ENCODE measurements at regions not wholly inside any gene's neighbourhood (a gene's known extent, or its start where the extent isn't known, plus 50 kb on each side); places are given as distances from the start of the nearest gene placed in this dataset.

GRCh38 chr1:29849991-29850757, 613.9 kb downstream of the PTPRU start:
- TF ChIP-seq, protein P1, sequence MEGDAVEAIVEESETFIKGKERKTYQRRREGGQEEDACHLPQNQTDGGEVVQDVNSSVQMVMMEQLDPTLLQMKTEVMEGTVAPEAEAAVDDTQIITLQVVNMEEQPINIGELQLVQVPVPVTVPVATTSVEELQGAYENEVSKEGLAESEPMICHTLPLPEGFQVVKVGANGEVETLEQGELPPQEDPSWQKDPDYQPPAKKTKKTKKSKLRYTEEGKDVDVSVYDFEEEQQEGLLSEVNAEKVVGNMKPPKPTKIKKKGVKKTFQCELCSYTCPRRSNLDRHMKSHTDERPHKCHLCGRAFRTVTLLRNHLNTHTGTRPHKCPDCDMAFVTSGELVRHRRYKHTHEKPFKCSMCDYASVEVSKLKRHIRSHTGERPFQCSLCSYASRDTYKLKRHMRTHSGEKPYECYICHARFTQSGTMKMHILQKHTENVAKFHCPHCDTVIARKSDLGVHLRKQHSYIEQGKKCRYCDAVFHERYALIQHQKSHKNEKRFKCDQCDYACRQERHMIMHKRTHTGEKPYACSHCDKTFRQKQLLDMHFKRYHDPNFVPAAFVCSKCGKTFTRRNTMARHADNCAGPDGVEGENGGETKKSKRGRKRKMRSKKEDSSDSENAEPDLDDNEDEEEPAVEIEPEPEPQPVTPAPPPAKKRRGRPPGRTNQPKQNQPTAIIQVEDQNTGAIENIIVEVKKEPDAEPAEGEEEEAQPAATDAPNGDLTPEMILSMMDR (conservative IDR thresholded peaks at IDR 0.05; ENCODE audit: low read length), result no peak
- no peak for TF ChIP-seq EZH2phosphoT487 (IDR thresholded peaks at IDR 0.05; ENCODE audit: borderline replicate concordance)
- no peaks in the 10 kb centered on the region for H3K36me3 ChIP-seq (ENCODE audit: insufficient read depth, low read length)
- no peak overlapping the region for H2AFZ ChIP-seq (ENCODE audit: low read length)
- no peak overlapping the region for H3K4me3 ChIP-seq (ENCODE audit: low read length, poor library complexity, severe bottlenecking)
- no peaks in the 10 kb centered on the region for H3K9me2 ChIP-seq (replicated peaks; ENCODE audit: low read depth, low read length)
- no peaks in the 10 kb centered on the region for H3K27me3 ChIP-seq (ENCODE audit: insufficient read depth, low read length, poor library complexity, severe bottlenecking)
- no peaks in the 10 kb centered on the region for H3F3A ChIP-seq (ENCODE audit: low read depth)
- no peak overlapping the region for H3K9ac ChIP-seq (ENCODE audit: low read depth, low read length, poor library complexity, severe bottlenecking)
- H3K9me3 ChIP-seq (ENCODE audit: insufficient read depth, low read depth, low read length), result no peaks in the 10 kb centered on the region; the same call in 1 of the 2 replicates
- H4K20me1 ChIP-seq (ENCODE audit: insufficient read depth, low read length, poor library complexity, severe bottlenecking), result no peaks in the 10 kb centered on the region
- H3K4me1 ChIP-seq (ENCODE audit: insufficient read depth, low read length, poor library complexity, severe bottlenecking), result no peaks in the 10 kb centered on the region
- H3K4me2 ChIP-seq (ENCODE audit: low read depth, low read length, poor library complexity, severe bottlenecking), result no peak overlapping the region
- no peaks in the 10 kb centered on the region for H3K79me2 ChIP-seq (ENCODE audit: insufficient read depth, low read length)

DNA sequence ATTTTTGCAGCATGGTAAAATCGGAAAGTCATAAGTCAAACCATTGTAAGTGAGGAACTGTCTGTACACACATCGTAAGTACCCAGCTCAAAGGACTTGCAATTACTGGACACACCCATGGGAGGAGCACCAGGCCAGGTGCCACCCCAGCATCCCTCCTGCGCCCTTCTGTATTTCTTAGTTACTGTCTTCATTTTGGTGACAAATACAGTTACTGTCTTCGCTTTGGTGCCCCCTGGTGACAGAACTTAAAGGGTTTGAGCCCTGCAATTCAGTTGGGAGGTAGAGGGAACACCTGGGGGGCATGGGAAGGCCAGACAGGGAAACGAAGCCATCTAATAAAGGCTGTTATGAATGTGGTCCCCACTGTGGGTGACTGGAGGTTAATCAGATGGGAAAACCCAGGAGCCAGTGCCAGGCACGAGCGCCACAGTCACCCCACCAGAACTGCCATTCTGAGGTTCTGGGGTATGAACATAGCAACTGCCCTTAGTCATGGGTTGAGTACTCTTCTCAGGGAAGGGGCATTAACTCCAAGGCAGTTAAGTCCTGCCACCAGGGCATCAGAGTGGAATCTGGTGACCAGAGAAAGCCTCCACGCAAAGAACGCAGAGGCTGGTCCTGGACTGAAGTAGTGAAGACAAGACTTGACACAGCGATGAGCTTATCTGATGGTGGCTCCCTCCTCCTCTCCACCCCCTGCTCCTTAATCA, 612.9 kb downstream of the PTPRU start:
- H3K4me1 ChIP-seq (ENCODE audit: insufficient read depth, low read length, poor library complexity, severe bottlenecking), result no peaks in the 10 kb centered on the region
- no peaks in the 10 kb centered on the region for H3K27me3 ChIP-seq (ENCODE audit: insufficient read depth, low read length, poor library complexity, severe bottlenecking)

DNA sequence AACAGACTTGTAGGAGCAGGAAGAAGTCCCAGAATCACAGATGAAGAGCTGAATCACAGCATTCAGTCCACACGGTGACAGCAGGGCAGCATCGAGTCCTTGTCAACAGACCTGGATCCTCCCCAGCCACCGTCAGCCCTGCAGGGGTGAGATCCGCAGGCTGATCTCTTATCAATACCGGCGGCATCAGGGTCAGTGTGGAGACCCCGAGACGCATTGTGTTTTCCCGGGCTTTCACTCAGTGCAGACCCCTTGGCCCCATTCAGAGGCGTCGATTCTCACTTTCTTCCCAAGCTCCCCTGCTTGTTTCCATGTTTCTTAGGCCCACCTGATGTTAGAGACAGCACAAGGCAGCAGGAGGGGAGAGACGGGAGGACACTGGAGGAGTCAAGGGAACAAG, 609.6 kb downstream of the PTPRU start:
- TF ChIP-seq EZH2phosphoT487 (IDR thresholded peaks at IDR 0.05; ENCODE audit: borderline replicate concordance), result no peak
- TF ChIP-seq, protein P1 (conservative IDR thresholded peaks at IDR 0.05; ENCODE audit: low read length), result no peak
- no peaks in the 10 kb centered on the region for H3F3A ChIP-seq (ENCODE audit: low read depth)
- H3K27me3 ChIP-seq (ENCODE audit: insufficient read depth, low read length, poor library complexity, severe bottlenecking), result no peaks in the 10 kb centered on the region
- H3K79me2 ChIP-seq (ENCODE audit: insufficient read depth, low read length), result no peaks in the 10 kb centered on the region
- H3K36me3 ChIP-seq (ENCODE audit: insufficient read depth, low read length), result no peaks in the 10 kb centered on the region
- H4K20me1 ChIP-seq (ENCODE audit: insufficient read depth, low read length, poor library complexity, severe bottlenecking), result no peaks in the 10 kb centered on the region
- H3K9me2 ChIP-seq (replicated peaks; ENCODE audit: low read depth, low read length), result no peaks in the 10 kb centered on the region
- no peak overlapping the region for H3K9ac ChIP-seq (ENCODE audit: low read depth, low read length, poor library complexity, severe bottlenecking)
- no peak overlapping the region for H2AFZ ChIP-seq (ENCODE audit: low read length)
- H3K4me3 ChIP-seq (ENCODE audit: low read length, poor library complexity, severe bottlenecking), result no peak overlapping the region
- H3K4me2 ChIP-seq (ENCODE audit: low read depth, low read length, poor library complexity, severe bottlenecking), result no peak overlapping the region
- no peaks in the 10 kb centered on the region for H3K4me1 ChIP-seq (ENCODE audit: insufficient read depth, low read length, poor library complexity, severe bottlenecking)
- H3K9me3 ChIP-seq (ENCODE audit: insufficient read depth, low read depth, low read length), result no peaks in the 10 kb centered on the region; the same call in 1 of the 2 replicates

More for the DNA sequence above, 612.9 kb downstream of the PTPRU start:
- Histone ChIP-seq H3K9me3 (ENCODE audit: insufficient read depth, low read depth, low read length) (no peaks in the 10 kb centered on the region; the same call in 1 of the 2 replicates), H3K9me2 (replicated peaks; ENCODE audit: low read depth, low read length) (no peaks in the 10 kb centered on the region), H3K4me3 (ENCODE audit: low read length, poor library complexity, severe bottlenecking) (no peak overlapping the region), H3K9ac (ENCODE audit: low read depth, low read length, poor library complexity, severe bottlenecking) (no peak overlapping the region), H3K36me3 (ENCODE audit: insufficient read depth, low read length) (no peaks in the 10 kb centered on the region), H3F3A (ENCODE audit: low read depth) (no peaks in the 10 kb centered on the region), H3K4me2 (ENCODE audit: low read depth, low read length, poor library complexity, severe bottlenecking) (no peak overlapping the region), H4K20me1 (ENCODE audit: insufficient read depth, low read length, poor library complexity, severe bottlenecking) (no peaks in the 10 kb centered on the region), H3K79me2 (ENCODE audit: insufficient read depth, low read length) (no peaks in the 10 kb centered on the region), H2AFZ (ENCODE audit: low read length) (no peak overlapping the region)
- TF ChIP-seq, protein P1 (conservative IDR thresholded peaks at IDR 0.05; ENCODE audit: low read length), result peak; percentile 42
- TF ChIP-seq EZH2phosphoT487 (IDR thresholded peaks at IDR 0.05; ENCODE audit: borderline replicate concordance), result no peak
